ENCODE measurements at regions not wholly inside any gene's neighbourhood (a gene's known extent, or its start where the extent isn't known, plus 50 kb on each side); places are given as distances from the start of the nearest gene placed in this dataset.

- H3K4me1 ChIP-seq (ENCODE audit: control insufficient read depth, insufficient read depth, low read length), result no peaks in the 10 kb centered on the region
- TF ChIP-seq POLR2AphosphoS5 (IDR thresholded peaks at IDR 0.05; ENCODE audit: low read depth, low read length) (no peak), SIN3A (IDR thresholded peaks at IDR 0.05; ENCODE audit: borderline replicate concordance, insufficient read depth, low read depth, low read length) (no peak), TCF7L2 (IDR thresholded peaks at IDR 0.05; ENCODE audit: low read depth, low read length) (no peak), CTCF (IDR thresholded peaks at IDR 0.05) (no peak)
- TF ChIP-seq, protein P1, sequence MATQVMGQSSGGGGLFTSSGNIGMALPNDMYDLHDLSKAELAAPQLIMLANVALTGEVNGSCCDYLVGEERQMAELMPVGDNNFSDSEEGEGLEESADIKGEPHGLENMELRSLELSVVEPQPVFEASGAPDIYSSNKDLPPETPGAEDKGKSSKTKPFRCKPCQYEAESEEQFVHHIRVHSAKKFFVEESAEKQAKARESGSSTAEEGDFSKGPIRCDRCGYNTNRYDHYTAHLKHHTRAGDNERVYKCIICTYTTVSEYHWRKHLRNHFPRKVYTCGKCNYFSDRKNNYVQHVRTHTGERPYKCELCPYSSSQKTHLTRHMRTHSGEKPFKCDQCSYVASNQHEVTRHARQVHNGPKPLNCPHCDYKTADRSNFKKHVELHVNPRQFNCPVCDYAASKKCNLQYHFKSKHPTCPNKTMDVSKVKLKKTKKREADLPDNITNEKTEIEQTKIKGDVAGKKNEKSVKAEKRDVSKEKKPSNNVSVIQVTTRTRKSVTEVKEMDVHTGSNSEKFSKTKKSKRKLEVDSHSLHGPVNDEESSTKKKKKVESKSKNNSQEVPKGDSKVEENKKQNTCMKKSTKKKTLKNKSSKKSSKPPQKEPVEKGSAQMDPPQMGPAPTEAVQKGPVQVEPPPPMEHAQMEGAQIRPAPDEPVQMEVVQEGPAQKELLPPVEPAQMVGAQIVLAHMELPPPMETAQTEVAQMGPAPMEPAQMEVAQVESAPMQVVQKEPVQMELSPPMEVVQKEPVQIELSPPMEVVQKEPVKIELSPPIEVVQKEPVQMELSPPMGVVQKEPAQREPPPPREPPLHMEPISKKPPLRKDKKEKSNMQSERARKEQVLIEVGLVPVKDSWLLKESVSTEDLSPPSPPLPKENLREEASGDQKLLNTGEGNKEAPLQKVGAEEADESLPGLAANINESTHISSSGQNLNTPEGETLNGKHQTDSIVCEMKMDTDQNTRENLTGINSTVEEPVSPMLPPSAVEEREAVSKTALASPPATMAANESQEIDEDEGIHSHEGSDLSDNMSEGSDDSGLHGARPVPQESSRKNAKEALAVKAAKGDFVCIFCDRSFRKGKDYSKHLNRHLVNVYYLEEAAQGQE (IDR thresholded peaks at IDR 0.05; ENCODE audit: insufficient read depth in 1 of 2, low read depth in 2 of 2, low read length in 1 of 2), result no peak
- no peaks in the 10 kb centered on the region for H3K36me3 ChIP-seq (ENCODE audit: control insufficient read depth, insufficient read depth, low read length)
- ChIA-PET POLR2A (no interaction called here), CTCF (no interaction called here)
- no peak for ATAC-seq
- DNase-seq (ENCODE audit: low read depth, low spot score), result no peak
- no peaks in the 10 kb centered on the region for H3K27me3 ChIP-seq (ENCODE audit: control insufficient read depth, insufficient read depth, low read length)
- no peak overlapping the region for H3K4me3 ChIP-seq (ENCODE audit: low read depth in 2 of 2, low read length in 2 of 2)
- intact Hi-C loops (cut with micrococcal nuclease; ENCODE audit: unreplicated experiment) (no loop called here), in situ Hi-C loops (cut with HindIII; ENCODE audit: low pct_unique_long_range_greater_than_20kb, low sequenced_read_pairs) (no loop called here)
- BruUV-seq (replicated peaks), result no TSS peak
- no peak overlapping the region for H3K27ac ChIP-seq (ENCODE audit: low read length)
- no peaks in the 10 kb centered on the region for H3K9me3 ChIP-seq (ENCODE audit: control insufficient read depth, insufficient read depth, low read depth, low read length)
Observed at GRCh38 chr7:15989194-15989593, 302.7 kb upstream of the MEOX2 start.

- ChIA-PET CTCF (no interaction called here), POLR2A (no interaction called here)
- no TSS peak for BruUV-seq (replicated peaks)
- no peak overlapping the region for H3K27ac ChIP-seq (ENCODE audit: low read length)
- DNase-seq (ENCODE audit: low read depth, low spot score), result no peak
- TF ChIP-seq SIN3A (IDR thresholded peaks at IDR 0.05; ENCODE audit: borderline replicate concordance, insufficient read depth, low read depth, low read length) (no peak), POLR2AphosphoS5 (IDR thresholded peaks at IDR 0.05; ENCODE audit: low read depth, low read length) (no peak), TCF7L2 (IDR thresholded peaks at IDR 0.05; ENCODE audit: low read depth, low read length) (no peak), CTCF (IDR thresholded peaks at IDR 0.05) (no peak)
- TF ChIP-seq, protein P1 (IDR thresholded peaks at IDR 0.05; ENCODE audit: insufficient read depth in 1 of 2, low read depth in 2 of 2, low read length in 1 of 2), result no peak
- no peak for ATAC-seq
- intact Hi-C loops (cut with micrococcal nuclease; ENCODE audit: unreplicated experiment), result no loop called here
- in situ Hi-C loops (cut with HindIII; ENCODE audit: low pct_unique_long_range_greater_than_20kb, low sequenced_read_pairs), result no loop called here
- H3K27me3 ChIP-seq (ENCODE audit: control insufficient read depth, insufficient read depth, low read length), result no peaks in the 10 kb centered on the region
- no peaks in the 10 kb centered on the region for H3K4me1 ChIP-seq (ENCODE audit: control insufficient read depth, insufficient read depth, low read length)
- H3K9me3 ChIP-seq (ENCODE audit: control insufficient read depth, insufficient read depth, low read depth, low read length), result no peaks in the 10 kb centered on the region
- H3K36me3 ChIP-seq (ENCODE audit: control insufficient read depth, insufficient read depth, low read length), result no peaks in the 10 kb centered on the region
- H3K4me3 ChIP-seq (ENCODE audit: low read depth in 2 of 2, low read length in 2 of 2), result no peak overlapping the region
Observed at GRCh38 chr7:15985587-15986384, 299.3 kb upstream of the MEOX2 start.

Measured in Panc1 (cell line).